ENCODE measurements at regions not wholly inside any gene's neighbourhood (a gene's known extent, or its start where the extent isn't known, plus 50 kb on each side); places are given as distances from the start of the nearest gene placed in this dataset.
"Not testable (repeated sequence)": the region's sequence is repeated elsewhere in the genome, so short reads cannot be mapped to it uniquely, and the experiment has no call there.

- DNase-seq (ENCODE audit: low read depth in 1 of 2, low spot score in 1 of 2), result no peak
These were observed 294.5 kb upstream of the PROK2 start for GRCh38 chr3:72079369-72079872.

- no peak for DNase-seq (ENCODE audit: low read depth in 1 of 2, low spot score in 1 of 2)
These were observed 293.9 kb upstream of the PROK2 start for GRCh38 chr3:72078676-72079368.

- no peak for DNase-seq (ENCODE audit: low read depth in 1 of 2, low spot score in 1 of 2)
These were observed 292.7 kb upstream of the PROK2 start for GRCh38 chr3:72077473-72078259.

GRCh38 chr3:72075848-72076247 lies 290.9 kb upstream of the PROK2 start:
- not testable (repeated sequence) for DNase-seq (ENCODE audit: low read depth in 1 of 2, low spot score in 1 of 2)

GRCh38 chr3:72071624-72072023 lies 286.7 kb upstream of the PROK2 start:
- no peak for DNase-seq (ENCODE audit: low read depth in 1 of 2, low spot score in 1 of 2)

GRCh38 chr3:72070005-72070404 lies 285.1 kb upstream of the PROK2 start:
- DNase-seq (ENCODE audit: low read depth in 1 of 2, low spot score in 1 of 2), result no peak

GRCh38 chr3:72069543-72069942 lies 284.6 kb upstream of the PROK2 start:
- no peak for DNase-seq (ENCODE audit: low read depth in 1 of 2, low spot score in 1 of 2)

- no peak for DNase-seq (ENCODE audit: low read depth in 1 of 2, low spot score in 1 of 2)
These were observed 283.7 kb upstream of the PROK2 start for GRCh38 chr3:72068621-72069020.

- no peak for DNase-seq (ENCODE audit: low read depth in 1 of 2, low spot score in 1 of 2)
These were observed 282.8 kb upstream of the PROK2 start for GRCh38 chr3:72067721-72068120.

GRCh38 chr3:72065872-72066641 lies 281.1 kb upstream of the PROK2 start:
- DNase-seq (ENCODE audit: low read depth in 1 of 2, low spot score in 1 of 2), result no peak

GRCh38 chr3:72065236-72065635 lies 280.3 kb upstream of the PROK2 start:
- DNase-seq (ENCODE audit: low read depth in 1 of 2, low spot score in 1 of 2), result no peak

- DNase-seq (ENCODE audit: low read depth in 1 of 2, low spot score in 1 of 2), result not testable (repeated sequence)
These were observed 279.8 kb upstream of the PROK2 start for GRCh38 chr3:72064727-72065126.

GRCh38 chr3:72062017-72062416 lies 277.1 kb upstream of the PROK2 start:
- no peak for DNase-seq (ENCODE audit: low read depth in 1 of 2, low spot score in 1 of 2)

- no peak for DNase-seq (ENCODE audit: low read depth in 1 of 2, low spot score in 1 of 2)
These were observed 275.6 kb upstream of the PROK2 start for GRCh38 chr3:72060447-72061034.

GRCh38 chr3:72058493-72059081 lies 273.6 kb upstream of the PROK2 start:
- no peak for DNase-seq (ENCODE audit: low read depth in 1 of 2, low spot score in 1 of 2)

- no peak for DNase-seq (ENCODE audit: low read depth in 1 of 2, low spot score in 1 of 2)
These were observed 270.5 kb upstream of the PROK2 start for GRCh38 chr3:72055436-72055835.

- DNase-seq (ENCODE audit: low read depth in 1 of 2, low spot score in 1 of 2), result no peak
These were observed 270.0 kb upstream of the PROK2 start for GRCh38 chr3:72054976-72055375.

GRCh38 chr3:72052841-72053409 lies 268.0 kb upstream of the PROK2 start:
- no peak for DNase-seq (ENCODE audit: low read depth in 1 of 2, low spot score in 1 of 2)

GRCh38 chr3:72050771-72051170 lies 265.8 kb upstream of the PROK2 start:
- no peak for DNase-seq (ENCODE audit: low read depth in 1 of 2, low spot score in 1 of 2)

GRCh38 chr3:72050048-72050632 lies 265.2 kb upstream of the PROK2 start:
- DNase-seq (ENCODE audit: low read depth in 1 of 2, low spot score in 1 of 2), result no peak
